Suprapubic skin (tissue), 3 donors: ENCODE measurements at regions not wholly inside any gene's neighbourhood (a gene's known extent, or its start where the extent isn't known, plus 50 kb on each side); places are given as distances from the start of the nearest gene placed in this dataset.

Experiments used
- EP300 ChIP-seq: sonication (generic); formaldehyde crosslinking; IDR thresholded peaks from one replicate; pipeline ENCODE4 v1.6.1; 2017; ENCODE audit warnings: antibody characterized with exemption
- POLR2A ChIP-seq, 2 donors: fragments of 450-650 bp; IDR thresholded peaks; one replicate each; pipeline ENCODE4 v1.6.1; 2017; ENCODE audit warnings: antibody characterized with exemption in 2 of 2, mild to moderate bottlenecking in 2 of 2, moderate library complexity in 2 of 2
- TF ChIP-seq, protein P1 (sequence below), 2 donors: fragments of 200-600 bp in 1 of 2; fragments of 450-650 bp in 1 of 2; sonication (generic) in 1 of 2; IDR thresholded peaks; one replicate each; pipeline ENCODE4 v1.5.1; 2016 to 2019; ENCODE audit warnings: antibody characterized with exemption in 2 of 2, mild to moderate bottlenecking in 1 of 2, moderate library complexity in 1 of 2

DNA sequence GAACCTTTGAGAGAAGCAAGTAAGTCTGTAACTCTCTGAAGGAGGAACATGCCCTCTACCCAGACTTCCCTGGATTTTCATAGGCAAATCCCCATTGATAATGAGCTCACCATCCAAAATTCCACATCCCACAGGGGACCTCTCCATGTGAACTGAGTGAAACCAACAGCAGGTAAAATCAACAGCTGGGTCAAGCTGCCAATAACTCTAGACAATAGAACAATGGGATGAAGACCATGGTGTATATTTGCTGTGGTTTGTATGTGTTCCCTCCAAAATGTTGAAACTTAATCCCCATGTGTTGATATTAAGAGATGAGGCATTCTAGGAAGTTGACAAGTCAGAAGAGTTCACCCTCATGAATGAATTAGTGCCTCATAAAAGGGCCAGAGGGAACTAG, 110.2 kb upstream of the MYO10 start:
- TF ChIP-seq, protein P1, sequence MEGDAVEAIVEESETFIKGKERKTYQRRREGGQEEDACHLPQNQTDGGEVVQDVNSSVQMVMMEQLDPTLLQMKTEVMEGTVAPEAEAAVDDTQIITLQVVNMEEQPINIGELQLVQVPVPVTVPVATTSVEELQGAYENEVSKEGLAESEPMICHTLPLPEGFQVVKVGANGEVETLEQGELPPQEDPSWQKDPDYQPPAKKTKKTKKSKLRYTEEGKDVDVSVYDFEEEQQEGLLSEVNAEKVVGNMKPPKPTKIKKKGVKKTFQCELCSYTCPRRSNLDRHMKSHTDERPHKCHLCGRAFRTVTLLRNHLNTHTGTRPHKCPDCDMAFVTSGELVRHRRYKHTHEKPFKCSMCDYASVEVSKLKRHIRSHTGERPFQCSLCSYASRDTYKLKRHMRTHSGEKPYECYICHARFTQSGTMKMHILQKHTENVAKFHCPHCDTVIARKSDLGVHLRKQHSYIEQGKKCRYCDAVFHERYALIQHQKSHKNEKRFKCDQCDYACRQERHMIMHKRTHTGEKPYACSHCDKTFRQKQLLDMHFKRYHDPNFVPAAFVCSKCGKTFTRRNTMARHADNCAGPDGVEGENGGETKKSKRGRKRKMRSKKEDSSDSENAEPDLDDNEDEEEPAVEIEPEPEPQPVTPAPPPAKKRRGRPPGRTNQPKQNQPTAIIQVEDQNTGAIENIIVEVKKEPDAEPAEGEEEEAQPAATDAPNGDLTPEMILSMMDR (IDR thresholded peaks at IDR 0.05) = no peak
- TF ChIP-seq POLR2A (IDR thresholded peaks at IDR 0.05) = no peak
- no peak for TF ChIP-seq EP300
